ENCODE measurements at regions not wholly inside any gene's neighbourhood (a gene's known extent, or its start where the extent isn't known, plus 50 kb on each side); places are given as distances from the start of the nearest gene placed in this dataset.

DNA sequence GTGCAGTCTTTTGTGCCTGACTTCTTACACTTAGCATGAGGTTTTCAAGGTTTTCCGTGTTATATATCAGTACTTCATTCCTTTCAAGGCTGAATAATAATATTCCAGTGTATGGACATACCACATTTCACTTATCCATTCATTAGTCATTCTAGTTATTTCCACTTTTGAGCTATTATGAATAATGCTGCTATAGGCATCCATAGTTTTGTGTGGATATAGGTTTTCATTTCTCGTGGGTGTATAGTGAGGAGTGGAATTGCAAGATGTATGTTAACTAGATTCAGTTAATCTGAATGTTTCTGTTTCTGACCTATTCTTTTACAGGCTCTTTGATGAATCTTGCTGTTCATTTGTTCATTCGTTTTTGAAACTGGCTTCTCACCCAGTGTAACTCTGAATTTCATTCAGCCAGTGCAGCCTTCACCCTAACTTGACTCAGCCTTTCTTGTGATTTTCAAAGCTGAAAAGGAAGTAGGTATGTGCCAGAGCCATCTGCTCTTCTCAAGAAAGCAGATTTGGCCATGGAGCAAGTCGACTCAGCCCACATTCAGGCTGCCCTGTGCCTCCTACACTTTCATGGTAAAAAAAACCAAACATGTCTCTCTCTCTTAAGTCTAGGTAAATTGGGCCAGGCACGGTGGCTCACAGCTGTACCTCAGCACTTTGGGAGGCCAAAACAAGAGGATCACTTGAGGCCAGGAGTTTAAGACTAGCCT lies 56.3 kb upstream of the NOCT start:
- H3K27ac ChIP-seq: no peak overlapping the region
- intact Hi-C loops (cut with DNase I): no loop called here
- 92% methylated on average over 5 of the region's 5 CpGs for WGBS
- H3K4me1 ChIP-seq (replicated peaks): no peaks in the 10 kb centered on the region
- no peaks in the 10 kb centered on the region for H3K36me3 ChIP-seq
- no peaks in the 10 kb centered on the region for H3K9me3 ChIP-seq
- no peak overlapping the region for H3K4me3 ChIP-seq
- TF ChIP-seq POLR2A (IDR thresholded peaks at IDR 0.05) (no peak), POLR2AphosphoS5 (IDR thresholded peaks at IDR 0.05) (no peak)
- TF ChIP-seq, protein P1, sequence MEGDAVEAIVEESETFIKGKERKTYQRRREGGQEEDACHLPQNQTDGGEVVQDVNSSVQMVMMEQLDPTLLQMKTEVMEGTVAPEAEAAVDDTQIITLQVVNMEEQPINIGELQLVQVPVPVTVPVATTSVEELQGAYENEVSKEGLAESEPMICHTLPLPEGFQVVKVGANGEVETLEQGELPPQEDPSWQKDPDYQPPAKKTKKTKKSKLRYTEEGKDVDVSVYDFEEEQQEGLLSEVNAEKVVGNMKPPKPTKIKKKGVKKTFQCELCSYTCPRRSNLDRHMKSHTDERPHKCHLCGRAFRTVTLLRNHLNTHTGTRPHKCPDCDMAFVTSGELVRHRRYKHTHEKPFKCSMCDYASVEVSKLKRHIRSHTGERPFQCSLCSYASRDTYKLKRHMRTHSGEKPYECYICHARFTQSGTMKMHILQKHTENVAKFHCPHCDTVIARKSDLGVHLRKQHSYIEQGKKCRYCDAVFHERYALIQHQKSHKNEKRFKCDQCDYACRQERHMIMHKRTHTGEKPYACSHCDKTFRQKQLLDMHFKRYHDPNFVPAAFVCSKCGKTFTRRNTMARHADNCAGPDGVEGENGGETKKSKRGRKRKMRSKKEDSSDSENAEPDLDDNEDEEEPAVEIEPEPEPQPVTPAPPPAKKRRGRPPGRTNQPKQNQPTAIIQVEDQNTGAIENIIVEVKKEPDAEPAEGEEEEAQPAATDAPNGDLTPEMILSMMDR (IDR thresholded peaks at IDR 0.05): no peak
- no peaks in the 10 kb centered on the region for H3K27me3 ChIP-seq (replicated peaks; ENCODE audit: insufficient read depth)
- DNase-seq (ENCODE audit: low spot score): no peak

DNA sequence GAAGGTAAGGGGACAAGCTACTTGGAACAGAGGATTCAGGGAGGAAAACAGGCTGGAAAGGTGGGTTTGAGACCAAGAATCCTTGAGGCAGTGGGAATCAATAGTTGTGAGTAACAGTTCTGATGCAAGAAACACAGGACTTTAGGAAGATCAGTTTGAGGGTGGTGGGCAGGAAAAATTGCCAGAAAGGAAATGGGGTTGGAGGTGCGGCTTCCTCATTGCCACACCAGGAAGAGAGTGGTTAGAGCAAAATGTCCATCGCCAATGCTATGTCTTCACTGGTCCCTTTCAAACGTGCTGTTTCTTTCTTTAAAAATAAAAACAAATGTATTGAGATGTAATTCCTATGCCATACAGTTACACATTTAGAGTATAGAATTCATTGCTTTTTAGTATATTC lies 57.1 kb upstream of the NOCT start:
- no peak overlapping the region for H3K4me3 ChIP-seq
- intact Hi-C loops (cut with DNase I): no loop called here
- H3K27me3 ChIP-seq (replicated peaks; ENCODE audit: insufficient read depth): no peaks in the 10 kb centered on the region
- WGBS: 76% methylated on average over 3 of the region's 3 CpGs
- H3K9me3 ChIP-seq: no peaks in the 10 kb centered on the region
- no peak overlapping the region for H3K27ac ChIP-seq
- H3K4me1 ChIP-seq (replicated peaks): no peaks in the 10 kb centered on the region
- no peak for DNase-seq (ENCODE audit: low spot score)
- TF ChIP-seq POLR2AphosphoS5 (IDR thresholded peaks at IDR 0.05) (no peak), POLR2A (IDR thresholded peaks at IDR 0.05) (no peak)
- TF ChIP-seq, protein P1 (IDR thresholded peaks at IDR 0.05): no peak
- no peaks in the 10 kb centered on the region for H3K36me3 ChIP-seq

DNA sequence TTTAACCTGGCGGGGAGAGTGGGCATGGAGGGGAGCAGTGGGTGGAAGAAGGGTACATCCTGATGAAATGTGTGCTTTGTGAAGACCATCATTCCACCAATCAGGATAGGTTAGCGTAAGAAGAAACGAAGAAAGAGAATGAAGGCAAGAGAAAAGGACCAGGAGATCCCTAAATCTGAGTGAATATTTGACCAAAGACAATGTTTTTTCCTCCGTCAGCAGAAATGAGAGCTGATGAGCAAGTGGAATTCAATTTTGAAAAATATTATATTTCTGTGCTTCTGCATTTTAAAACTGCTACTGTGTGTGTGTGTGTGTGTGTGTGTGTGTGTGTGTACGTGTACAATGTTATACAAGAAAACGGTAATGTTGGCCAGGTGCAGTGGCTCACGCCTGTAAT lies 58.3 kb upstream of the NOCT start:
- Histone ChIP-seq H3K27ac (no peak overlapping the region), H3K27me3 (replicated peaks; ENCODE audit: insufficient read depth) (no peaks in the 10 kb centered on the region), H3K4me1 (replicated peaks) (no peaks in the 10 kb centered on the region), H3K9me3 (no peaks in the 10 kb centered on the region), H3K36me3 (no peaks in the 10 kb centered on the region), H3K4me3 (no peak overlapping the region)
- 89% methylated on average over 7 of the region's 7 CpGs for WGBS
- DNase-seq (ENCODE audit: low spot score): no peak
- intact Hi-C loops (cut with DNase I): no loop called here
- TF ChIP-seq POLR2A (IDR thresholded peaks at IDR 0.05): no peak
- TF ChIP-seq POLR2AphosphoS5 (IDR thresholded peaks at IDR 0.05): no peak
- TF ChIP-seq, protein P1 (IDR thresholded peaks at IDR 0.05): no peak

DNA sequence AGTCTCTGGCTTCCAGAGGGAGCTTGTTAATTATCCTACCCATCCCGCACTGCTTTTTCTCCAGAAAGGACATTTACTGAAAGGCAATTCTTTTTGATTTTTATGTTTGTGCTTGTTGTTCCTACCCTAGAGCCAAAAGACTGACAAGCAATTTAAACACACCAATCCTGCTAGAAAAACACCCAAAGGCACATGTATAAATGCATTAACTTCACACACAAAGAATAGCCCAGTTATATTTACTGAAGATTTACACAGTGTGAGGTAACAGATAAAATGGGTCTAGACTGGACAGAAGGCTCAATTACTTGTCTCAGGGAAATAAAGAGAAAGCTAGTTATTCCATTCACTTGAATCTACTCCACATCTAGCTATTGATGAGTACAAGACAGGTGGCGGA lies 61.2 kb upstream of the NOCT start:
- H3K4me3 ChIP-seq: no peak overlapping the region
- intact Hi-C loops (cut with DNase I): no loop called here
- no peaks in the 10 kb centered on the region for H3K9me3 ChIP-seq
- no peaks in the 10 kb centered on the region for H3K4me1 ChIP-seq (replicated peaks)
- WGBS: 55% methylated on average over 2 of the region's 2 CpGs
- no peak for TF ChIP-seq POLR2A (IDR thresholded peaks at IDR 0.05)
- TF ChIP-seq, protein P1 (IDR thresholded peaks at IDR 0.05): no peak
- TF ChIP-seq POLR2AphosphoS5 (IDR thresholded peaks at IDR 0.05): no peak
- H3K27me3 ChIP-seq (replicated peaks; ENCODE audit: insufficient read depth): no peaks in the 10 kb centered on the region
- no peak overlapping the region for H3K27ac ChIP-seq
- no peaks in the 10 kb centered on the region for H3K36me3 ChIP-seq
- DNase-seq (ENCODE audit: low spot score): no peak

DNA sequence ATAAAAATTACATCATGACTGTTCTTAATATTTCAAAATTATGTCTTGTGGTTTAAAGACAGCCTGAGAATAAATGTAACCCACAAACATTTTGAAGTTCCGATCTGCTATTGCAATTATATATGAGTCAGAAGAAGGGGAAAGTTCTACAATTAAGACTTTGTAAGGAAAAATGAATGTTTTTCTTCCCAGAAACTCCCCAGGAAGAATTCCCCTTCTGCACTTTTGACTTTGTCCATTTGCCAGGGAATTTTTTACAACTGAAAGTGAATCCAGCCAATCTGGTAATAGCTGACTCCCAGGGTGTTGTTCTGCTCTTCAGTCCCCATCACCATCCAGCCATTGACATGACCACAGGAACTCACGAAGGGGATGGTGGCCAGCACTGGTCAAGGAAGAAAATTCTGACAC lies 61.6 kb upstream of the NOCT start:
- no peak for DNase-seq (ENCODE audit: low spot score)
- H3K4me1 ChIP-seq (replicated peaks): no peaks in the 10 kb centered on the region
- H3K9me3 ChIP-seq: no peaks in the 10 kb centered on the region
- no peak overlapping the region for H3K27ac ChIP-seq
- no peaks in the 10 kb centered on the region for H3K36me3 ChIP-seq
- intact Hi-C loops (cut with DNase I): no loop called here
- TF ChIP-seq, protein P1 (IDR thresholded peaks at IDR 0.05): no peak
- no peak for TF ChIP-seq POLR2AphosphoS5 (IDR thresholded peaks at IDR 0.05)
- no peak for TF ChIP-seq POLR2A (IDR thresholded peaks at IDR 0.05)
- H3K27me3 ChIP-seq (replicated peaks; ENCODE audit: insufficient read depth): no peaks in the 10 kb centered on the region
- no peak overlapping the region for H3K4me3 ChIP-seq
- WGBS: 8% methylated on average over 2 of the region's 2 CpGs
